Mucosa of gallbladder (tissue), 1 donor: ENCODE measurements at regions not wholly inside any gene's neighbourhood (a gene's known extent, or its start where the extent isn't known, plus 50 kb on each side); places are given as distances from the start of the nearest gene placed in this dataset.
"Not testable (repeated sequence)": the region's sequence is repeated elsewhere in the genome, so short reads cannot be mapped to it uniquely, and the experiment has no call there.

Source experiments
- DNase-seq: peaks from one replicate; pipeline ENCODE4 v3.0.0-alpha.2; 2020; ENCODE audit warnings: low spot score
- donor health status: DM: no; HTN: no; CAD: no.

DNA sequence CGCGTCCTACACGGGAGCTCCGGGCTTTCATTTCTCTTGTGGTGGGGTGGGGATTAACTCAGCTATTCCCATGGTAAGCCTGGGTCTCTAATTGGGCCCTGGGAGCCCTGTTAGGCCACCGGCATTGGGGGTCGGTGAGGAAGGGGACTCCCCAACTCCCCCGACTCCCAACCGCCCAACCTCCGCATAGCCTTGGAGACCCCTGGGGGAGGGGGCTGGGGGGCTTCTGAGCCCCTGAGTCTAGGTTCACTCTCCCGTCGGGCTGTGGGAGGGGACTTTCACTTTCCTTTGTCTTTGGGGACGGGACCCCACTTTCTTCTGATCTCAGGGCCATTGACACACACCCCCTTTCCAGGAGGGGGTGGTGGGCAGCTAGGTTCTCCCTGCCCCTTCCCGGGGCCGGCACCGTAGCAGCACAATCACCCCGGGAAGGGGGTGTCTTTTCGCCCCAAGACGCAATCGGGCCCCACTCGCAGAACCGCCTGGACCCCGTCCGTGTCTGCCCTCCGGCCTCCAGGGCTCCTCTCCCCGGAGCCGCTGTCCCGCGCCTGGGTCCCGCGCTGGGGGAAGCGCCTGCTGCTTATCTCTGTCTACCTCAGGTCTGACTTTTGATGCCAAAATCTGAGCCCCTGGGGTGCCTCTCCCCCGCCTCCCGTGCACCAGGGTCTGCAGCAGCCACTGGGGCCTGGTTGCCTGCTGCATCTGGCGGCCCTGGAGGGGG lies 69.6 kb upstream of the ZNF658 start:
- DNase-seq, result not testable (repeated sequence)

DNA sequence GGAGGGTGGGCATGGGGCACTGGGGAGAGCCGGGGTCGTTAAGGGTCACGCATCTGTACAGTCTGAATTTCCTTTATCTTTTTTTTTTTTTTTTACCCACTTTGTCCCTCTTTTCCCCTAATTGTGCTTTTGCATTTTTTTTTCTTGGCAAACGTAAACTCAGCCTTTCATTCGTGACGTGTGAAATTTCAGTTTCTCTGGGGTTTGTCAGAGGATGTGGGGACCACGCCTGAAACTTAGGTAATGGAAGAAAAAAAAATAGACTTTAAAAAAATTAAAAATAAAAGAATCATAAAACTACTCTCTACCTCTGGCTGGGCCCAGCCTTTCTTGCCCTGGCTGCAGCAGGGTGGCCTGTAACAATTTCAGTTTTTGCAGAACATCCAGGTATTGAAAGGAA lies 68.3 kb upstream of the ZNF658 start:
- DNase-seq, result not testable (repeated sequence)

DNA sequence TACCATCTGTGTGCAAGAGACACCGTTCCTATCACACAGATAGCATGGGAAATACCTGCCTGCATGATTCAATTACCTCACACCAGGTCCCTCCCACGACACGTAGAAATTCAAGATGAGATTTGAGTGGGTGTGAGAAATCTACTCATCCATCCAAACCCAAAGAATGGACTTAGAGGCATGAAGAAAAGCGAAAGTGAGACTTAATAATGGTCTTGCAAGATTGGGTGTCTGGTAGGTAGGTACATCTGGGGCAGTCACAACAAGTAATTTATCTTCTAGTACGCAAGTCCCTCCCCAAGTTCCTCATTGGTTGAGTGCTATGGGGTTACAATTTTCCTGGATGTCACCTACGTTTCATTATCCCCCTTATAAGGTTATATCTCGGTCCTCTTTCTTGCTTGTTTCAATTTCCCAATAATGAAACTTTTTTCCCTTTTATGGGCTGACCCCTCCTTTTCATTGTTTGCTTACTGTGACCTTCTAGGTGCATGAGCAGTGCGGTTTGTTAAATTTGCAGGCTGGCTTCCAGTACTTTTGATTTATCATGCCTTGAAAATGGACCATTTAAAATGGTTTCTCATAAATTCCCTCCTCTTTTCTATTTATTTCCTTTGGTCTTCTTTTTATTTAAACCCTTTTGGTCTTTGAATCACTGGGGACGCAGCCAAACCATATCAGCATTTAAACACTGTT lies 63.1 kb upstream of the ZNF658 start:
- DNase-seq, result not testable (repeated sequence)
